ENCODE measurements at regions not wholly inside any gene's neighbourhood (a gene's known extent, or its start where the extent isn't known, plus 50 kb on each side); places are given as distances from the start of the nearest gene placed in this dataset.

DNA sequence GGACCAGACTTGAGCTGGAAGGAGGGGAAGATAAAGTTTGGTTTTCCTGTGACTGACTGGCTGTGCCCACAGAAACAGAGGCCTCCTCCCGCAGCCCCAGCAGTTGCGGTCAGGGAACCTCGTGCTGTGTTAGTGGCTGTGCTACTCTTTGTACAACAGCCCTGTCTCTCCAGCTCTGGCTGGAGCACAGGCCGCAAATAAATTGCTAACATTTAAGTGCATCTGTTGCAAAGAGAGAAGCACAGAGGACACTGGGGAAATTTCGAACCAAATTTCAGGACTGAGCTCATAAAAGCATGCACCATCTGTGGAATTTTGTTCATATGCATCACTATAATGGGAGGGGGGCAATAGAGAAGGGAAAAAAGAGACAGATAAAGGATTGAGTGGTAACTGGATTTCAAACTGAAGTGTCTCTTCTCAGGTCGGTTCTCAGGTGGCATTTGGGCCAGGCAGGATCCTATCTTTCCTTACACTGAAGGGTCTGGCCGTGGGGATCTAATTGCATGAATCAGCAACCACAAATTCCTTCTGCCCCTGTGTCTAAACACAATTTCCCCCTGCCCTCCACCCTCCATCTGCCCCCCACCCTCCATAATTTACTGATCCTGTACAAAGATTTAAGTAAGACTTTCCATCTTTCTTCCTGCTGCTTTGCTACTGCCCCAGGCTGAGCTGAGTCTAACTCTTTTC, 88.9 kb upstream of the ATXN1 start:
- DNase-seq = no peak

DNA sequence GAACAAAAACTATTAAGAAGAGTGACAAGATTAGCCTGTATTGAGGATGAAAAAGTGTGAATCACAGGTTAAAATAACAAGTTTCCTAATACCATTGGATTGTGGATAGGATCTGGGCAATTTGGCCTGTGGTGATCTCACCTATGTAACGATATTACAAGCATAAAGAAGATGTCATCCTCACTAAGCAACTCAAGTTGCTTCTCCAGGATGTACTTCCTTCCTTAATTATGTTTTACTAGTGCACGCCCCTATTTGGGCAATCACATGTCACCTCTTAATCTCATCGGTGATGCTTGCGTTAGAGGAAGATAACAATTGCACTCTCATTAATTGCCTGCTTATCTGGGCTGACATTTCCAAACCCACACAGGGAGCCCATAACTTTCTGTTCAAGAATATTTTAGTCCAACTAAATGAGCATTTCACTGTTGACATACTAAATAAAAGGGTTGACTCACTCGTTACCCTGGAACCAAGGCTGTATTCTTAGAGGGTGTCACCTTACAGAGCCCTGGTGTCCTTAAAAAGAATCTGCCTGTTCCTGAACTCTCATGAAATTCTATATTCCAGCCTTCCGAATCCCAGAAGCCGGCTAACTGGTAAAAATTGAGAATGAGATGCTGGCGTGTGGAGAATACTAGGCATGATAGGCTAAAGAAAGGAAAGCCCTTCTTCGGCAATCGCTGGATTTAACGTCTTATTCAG, 88.2 kb upstream of the ATXN1 start:
- peak; percentile 62 for DNase-seq

DNA sequence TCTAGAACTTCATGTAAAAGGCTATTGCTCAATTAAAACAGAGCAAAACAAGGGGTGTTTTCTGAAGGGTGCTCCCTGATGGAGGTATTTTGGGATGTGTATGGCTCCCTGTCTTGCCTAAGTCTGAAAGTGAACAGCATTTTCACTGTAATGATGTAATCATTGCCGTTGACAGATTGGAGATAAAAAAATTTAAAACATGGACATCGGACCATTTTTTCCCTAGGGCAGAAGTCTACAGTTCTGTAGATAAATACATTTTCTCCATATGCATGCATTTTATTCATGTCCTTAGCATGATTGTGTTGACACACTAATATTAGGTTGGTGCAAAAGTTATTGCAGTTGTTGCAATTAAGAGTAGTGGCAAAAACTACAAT, 85.1 kb upstream of the ATXN1 start:
- DNase-seq = no peak

DNA sequence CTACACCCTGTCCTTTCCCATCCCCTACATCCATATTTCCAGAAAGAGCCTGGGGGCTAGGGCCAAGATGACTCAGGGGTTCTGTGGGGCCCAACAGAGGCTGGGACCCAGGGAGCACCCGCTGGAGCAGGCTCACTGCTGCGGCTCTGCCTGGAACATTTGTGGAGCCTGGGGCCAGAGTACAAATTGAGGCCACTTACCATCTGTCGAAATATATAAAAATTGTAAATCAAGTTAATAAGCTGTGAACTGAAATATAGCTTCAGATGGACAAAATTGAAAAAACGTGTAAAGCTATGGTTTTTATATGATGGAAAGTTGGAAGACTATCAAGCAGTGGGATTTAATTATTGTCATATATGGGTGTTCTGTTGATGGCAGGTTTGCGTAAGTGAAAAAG, 82.9 kb upstream of the ATXN1 start:
- DNase-seq = no peak

DNA sequence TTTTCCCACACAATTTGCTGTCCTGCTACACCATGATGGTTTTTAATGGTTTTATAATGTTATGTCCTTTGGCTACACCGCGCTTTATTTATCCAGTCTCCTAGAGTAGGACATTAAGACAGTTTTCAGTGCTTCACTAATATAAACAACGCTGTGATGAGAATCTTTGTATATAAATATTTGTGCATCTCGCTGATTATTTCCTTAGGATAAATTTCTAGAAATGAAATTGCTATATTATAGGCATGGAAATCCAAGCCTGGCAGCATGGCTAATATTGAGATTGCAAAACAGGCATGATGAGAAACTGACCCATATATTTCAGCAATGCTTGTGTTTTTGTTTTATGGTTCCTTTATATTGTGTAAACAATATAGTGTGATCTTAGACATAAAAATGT, 81.4 kb upstream of the ATXN1 start:
- DNase-seq = no peak

DNA sequence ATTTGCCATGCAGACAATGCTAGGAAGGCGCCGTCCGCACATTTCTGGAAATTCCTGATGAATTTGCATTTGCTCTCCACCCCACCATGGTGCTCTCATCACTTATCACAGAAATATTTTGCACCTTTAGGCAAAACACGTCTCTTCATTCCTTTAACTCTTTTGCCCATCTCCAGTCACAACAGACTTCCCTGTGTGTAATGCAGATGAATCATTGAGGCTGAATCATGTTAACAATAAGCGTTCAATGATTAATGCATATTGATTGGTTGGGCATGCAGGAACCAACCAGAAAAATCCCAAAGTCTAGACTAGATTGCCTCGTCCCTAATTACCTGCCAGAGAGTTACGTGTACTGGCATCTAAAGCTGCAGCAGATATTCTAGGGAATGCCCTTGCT, 80.0 kb upstream of the ATXN1 start:
- no peak for DNase-seq

DNA sequence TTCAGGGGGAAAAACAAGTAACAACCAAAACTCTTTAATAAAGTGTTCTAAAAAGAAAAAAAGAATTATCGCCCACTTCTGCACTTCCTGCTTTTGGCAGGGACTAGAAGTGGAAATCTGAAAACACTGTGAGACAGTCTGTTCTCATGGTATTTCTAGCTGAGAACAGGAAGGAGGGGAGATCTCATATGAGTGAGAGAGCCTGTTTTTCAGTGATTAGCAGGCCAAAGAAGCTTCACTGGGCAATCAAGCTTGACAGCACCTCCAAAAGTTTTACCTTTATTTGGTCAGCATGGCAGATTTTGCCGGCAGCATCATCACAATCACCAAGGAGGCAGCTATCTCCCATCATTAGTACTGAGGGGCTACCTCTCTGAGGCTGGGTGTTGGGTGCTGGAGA, 79.5 kb upstream of the ATXN1 start:
- peak; percentile 23 for DNase-seq

DNA sequence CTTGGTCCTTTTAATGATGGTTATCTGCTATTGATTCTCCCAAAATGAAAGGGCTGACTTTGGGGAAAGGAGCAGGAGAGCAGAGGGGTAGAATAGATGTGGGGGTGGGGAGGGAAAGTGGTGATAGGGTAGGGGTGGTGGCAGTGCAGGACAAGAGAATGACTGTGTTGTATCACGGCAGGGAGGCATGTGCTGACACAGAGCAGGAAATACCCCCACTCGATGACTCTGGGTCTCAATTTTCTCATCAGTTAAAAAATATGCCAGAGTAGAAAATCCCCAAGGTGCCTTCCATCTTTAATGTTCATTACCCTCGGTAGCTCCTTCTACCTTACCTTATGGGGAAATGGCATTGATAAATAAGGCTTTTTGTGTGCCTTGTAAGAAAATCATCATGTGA, 79.0 kb upstream of the ATXN1 start:
- DNase-seq = no peak

DNA sequence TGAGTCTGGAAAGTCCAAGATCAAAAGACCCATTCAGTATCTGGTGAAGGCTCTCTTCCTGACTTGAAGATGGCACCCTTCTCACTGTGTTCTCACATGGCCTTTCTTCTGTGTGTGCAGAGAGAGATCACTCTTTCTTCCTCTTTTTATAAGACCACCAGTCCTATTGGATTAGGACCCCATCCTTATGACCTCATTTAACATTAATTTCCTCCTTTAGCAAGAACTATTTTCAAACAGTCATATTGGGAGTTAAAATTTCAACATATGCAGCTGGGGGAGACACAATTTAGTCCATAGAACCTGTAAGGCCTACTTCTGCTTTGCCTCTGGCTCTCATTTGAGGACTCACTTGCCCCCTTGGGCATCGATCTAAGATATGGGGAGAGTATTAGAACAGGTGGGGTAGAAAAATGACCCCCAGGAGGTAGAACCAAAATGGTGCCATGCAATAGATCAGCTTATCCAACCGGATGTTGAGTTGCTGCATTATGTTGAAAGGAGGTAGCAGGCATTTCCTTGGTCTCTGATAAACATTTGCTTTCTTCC, 78.4 kb upstream of the ATXN1 start:
- no peak for DNase-seq

DNA sequence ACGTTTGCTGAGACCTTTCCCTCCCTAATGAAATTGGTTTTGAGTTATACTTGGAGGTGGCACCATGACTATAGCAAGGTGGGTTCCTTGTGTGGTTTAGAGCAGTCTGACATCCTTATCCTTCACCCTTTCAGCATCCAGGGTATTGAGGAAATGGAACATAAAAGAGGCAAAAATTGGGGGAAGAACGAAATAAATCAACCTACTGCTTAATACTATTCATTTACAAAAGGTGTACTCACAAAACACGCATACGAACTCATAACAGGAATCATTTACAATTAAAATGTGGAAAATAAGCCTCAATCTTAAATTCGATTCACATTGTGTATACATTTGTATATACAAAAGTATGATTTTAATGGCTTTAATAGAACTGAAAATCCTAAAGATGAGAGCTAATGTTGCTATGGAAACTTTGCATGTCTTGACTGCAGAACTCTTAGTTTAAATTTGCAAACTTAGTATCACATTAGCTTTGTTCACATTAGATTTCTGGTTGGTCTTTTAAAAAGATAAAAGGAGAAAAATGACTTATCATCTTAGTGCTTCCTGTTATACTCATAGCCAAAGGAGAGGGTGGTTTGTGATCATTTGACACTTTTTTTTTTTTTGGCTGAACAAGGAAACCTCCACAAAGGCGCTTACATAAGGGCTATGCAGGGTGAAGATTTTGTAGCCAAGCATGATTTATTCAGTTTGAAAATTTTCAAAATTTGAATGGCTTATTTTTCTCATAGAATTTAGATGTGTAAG, 76.1 kb upstream of the ATXN1 start:
- DNase-seq = no peak

DNA sequence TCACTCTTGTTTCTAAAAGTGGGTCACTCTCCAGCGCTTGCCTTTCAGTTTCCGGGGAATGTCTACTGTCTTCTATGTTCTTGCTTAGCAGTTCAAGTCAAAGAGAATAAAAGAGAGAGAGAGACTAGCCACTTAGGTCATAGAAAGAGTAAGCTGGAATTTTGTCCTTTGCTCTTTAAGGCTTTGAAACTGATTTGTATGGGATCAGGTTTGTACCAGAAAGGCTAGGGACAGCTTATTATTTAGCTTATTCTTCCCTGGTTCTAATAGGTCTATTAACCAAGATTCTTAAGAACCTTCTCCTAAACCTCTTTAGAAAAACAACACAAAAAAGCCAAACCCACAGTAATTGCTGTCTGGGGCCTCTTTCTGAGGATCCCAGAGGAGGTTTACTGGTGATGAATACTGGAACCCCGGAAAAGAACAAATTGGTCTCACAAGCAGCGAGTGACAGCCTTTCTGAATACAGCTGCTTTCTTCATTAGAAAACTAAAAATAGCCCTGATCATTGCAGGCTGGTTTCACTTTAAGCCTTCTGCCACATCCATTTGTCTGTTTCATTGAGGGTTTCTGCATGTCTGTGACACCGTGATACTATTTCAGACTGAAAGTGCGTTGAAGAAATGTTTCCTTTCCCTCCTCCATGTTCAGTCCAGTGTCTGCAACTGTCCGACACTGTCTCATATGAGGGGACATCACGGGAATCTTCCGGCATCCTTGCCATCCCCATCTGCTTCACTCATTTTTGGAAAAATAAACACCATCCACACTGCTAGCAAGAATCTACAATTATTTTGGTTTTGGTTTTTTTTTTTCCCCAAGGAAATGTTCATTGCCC, 75.1 kb upstream of the ATXN1 start:
- DNase-seq = peak; percentile 39

DNA sequence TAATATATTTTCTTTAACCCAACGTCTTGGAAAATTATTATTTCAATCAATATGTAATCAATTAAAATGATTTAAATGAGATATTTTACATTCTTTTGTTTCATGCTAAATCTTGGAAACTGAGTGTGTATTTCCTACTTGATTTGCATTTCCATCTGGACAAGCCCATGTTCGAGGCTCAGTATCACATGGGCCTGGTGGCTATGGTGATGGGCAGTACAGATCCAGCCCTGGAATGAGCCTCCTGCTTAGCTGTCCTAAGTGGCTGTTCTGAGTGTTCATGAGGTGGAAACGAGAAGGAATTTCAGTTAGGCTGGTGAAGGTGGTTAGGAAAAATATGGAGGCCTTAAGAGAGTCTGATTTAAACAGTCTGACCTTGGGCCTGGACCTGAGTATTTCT, 73.0 kb upstream of the ATXN1 start:
- DNase-seq = no peak

DNA sequence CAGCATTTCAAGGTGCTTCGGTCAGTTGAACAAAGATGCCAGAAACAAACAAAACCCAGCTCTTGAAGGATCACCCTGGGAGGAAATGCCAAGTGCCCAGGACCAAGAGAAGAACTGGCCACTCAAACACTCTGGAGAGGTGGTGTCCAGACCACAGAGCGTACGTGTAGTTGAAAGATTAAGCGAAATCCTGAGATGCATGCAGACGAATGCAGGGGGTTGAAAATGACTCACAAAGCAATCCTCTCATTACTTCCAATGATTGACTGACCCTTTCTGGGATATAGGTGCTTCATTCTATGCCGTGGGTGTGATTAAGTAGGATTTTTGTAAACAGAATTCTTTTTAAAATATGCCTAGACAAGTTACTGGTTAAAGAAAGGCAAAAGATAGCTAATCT, 71.5 kb upstream of the ATXN1 start:
- no peak for DNase-seq

DNA sequence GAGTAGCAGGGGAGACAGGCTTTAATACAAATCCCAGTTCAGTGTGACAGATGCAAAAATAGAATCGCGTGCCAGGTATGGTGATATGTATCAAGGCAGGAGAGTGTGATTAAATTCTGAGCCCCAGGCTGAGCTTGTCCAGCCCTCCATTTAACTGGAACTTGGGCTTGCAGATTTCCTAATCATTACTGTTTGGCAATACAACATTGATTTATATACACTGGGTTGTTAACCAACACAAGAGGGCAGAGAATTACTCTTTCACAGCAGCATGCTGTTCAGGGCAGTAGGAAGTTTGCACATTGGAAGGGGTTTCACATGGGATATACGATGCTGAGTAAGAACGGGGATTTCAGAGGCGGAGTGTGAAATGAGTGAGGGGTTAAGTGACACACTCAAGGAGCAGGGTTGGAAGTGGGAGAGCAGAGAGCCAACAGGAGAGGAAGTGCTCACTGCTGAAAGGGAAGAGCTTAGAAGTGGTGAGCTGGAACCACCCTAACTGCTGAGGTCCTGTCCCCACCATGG, 70.8 kb upstream of the ATXN1 start:
- DNase-seq = peak; percentile 69

DNA sequence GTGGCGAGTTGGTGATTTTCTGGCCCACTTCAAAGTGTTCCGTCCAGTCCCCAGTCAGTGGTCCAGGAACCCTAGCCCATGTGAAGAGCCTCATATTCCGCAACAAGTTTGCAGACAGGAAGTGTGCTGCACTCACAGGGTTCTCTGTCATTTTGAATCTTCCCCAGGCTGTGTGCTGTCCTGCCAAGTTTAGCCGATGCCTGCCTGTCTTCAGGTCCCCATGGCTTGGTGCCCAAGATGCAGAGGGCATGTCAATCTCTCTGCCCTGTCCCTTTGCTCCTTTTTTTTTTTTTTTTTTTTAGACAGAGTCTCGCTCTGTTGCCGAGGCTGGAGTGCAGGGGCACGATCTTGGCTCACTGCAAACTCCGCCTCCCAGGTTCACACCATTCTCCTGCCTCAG, 69.9 kb upstream of the ATXN1 start:
- DNase-seq = no peak

DNA sequence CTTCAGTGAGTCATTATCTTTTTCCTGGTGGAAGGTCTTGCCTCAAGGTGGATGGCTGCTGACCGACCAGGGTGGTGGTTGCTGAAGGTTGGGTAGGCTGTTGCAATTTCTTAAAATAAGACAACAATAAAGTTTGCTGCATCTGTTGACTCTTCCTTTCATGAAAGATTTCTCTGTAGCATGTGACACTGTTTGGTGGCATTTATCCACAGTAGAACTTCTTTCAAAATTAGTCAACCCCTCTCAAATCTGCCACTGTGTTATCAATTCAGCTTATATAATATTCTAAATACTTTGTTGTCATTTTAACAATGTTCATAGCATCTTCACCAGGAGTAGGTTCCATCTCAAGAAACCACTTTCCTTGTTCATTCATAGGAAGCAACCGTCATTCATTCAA, 66.8 kb upstream of the ATXN1 start:
- no peak for DNase-seq

DNA sequence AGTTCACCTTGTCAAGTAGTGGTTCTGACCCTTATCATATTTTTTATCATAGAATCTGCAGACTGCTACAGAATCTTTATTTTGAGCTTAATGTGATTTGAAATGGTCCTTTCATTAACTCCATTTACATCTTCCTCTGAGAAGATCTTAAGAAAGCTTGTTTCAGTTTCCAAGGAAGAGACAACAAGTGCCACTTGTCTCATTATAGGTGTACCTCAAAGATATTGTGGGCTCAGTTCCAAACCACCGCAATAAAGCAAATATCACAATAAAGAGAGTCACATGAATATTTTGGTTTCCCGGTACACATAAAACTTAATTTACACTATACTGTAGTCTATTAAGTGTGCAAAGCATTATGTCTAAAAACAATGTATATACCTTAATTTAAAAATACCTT, 66.4 kb upstream of the ATXN1 start:
- DNase-seq = no peak

DNA sequence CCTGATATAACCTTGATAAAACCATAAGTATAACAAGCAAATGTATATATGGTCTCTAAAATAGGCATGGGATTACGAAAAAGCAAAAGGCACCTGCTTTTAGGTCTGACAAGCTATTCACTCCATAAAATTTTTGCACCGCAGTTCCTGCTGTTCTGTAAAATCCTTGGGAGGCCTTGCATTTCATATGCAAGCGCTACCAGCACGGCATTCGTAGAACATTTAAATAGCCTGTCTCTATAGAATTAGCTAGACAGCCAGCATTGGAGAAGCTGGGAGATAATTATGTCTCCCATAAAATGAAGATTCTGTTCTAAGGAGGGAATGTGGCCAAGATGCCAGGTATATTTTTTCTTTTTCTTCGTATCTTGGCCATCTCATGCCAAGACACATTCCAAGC, 64.5 kb upstream of the ATXN1 start:
- no peak for DNase-seq

DNA sequence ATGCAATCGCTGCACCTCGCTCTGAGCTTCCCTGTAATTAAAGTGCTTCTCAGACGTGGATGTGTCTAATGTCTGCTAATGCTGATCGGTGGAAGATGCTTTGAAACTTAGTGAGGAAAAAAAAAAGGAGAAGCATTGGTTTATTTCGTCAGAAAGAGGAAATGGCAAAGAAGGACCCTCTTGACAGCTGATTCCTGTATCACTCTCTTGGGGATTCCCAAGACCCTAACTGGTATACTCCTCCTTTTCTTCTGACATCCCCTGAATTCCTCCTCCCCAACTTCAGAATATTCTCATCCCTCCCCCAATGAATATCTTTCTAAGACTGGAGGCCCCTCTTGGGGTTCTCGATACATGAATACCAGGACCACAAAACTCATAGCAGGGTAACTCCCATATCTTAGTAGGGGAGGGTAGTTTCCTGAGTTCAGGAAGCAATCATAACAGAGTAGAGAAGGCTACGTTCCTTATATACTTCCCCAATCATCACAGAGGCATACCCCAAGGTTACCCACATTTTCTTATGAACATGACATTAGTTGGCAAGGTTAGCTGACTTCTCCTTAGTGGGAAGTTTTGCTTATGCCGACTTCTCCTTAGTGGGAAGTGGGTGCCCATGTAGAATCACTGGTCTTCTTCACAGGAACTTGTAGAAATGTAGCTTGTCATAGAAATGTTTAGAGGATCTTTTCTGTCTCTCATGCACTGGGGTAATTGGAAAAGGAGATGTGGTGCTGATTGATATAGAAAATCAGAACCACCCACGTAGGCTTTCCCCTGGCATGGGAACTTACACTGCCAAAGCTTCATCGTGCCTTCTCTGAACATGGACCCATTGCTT, 63.8 kb upstream of the ATXN1 start:
- peak; percentile 76 for DNase-seq

DNA sequence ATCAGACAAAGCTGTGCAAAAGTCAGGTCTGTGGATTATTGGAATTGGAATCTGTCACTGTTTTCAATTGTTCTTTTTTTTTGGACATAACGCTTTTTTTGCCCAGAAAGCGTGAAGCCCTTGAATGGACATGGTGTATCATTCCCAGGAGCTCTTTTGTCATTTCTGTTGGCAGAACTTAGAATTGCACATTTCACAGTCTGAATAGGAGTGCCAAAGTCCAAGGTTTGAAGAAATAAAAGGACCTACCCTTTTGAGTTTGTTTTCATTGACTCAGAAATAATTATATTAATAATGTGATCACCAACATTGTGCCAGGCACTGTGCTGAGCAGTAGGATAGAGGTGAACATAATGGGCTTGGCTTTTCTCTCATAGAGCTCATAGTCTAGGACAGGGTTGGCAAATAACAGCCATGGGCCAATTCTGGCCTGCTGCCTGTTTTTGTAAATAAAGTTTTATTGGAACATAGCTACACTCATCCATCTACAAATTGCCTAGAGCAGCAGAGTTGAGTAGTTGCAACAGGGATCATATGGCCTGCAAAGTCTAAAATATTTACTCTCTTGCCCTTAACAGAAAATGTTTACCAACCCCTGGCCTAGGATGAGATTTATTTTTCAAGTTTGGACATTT, 62.6 kb upstream of the ATXN1 start:
- no peak for DNase-seq

All from inflammatory macrophage treated with lipopolysaccharide for 4 hours (primary cell).